GM21381 (cell line): ENCODE measurements at regions not wholly inside any gene's neighbourhood (a gene's known extent, or its start where the extent isn't known, plus 50 kb on each side); places are given as distances from the start of the nearest gene placed in this dataset.

Experiments
- ATAC-seq: cut with Tn5 transposase; IDR thresholded peaks from one replicate; pipeline ENCODE4 v1.9.1; 2021; ENCODE audit warnings: mild to moderate bottlenecking, moderate library complexity; ENCODE audit not compliant: unreplicated experiment

DNA sequence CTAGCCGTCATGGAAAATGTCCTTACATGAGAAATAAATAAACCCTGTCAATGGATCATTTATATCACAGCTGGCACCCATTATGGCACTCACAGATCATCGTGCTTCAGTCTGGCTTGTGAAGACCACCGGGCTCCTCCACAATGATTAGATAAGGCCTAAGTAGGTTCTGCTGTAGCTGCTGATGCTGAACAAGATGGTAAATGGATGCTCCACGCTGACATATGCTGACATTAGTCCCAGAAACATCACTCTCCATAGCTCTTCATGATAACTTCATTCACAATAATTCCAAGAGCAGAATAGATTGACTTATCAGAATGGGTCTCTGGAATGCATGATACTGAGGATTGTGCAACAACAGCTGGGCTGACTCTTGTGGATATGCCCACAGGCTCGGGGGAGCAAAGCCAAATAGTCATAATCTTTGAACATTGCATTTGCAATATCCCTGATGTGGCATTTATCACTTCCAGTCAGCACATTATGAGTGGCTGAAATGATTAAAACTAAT lies 63.8 kb upstream of the RXFP2 start:
- ATAC-seq, result no peak

GRCh38 chr13:31681133-31681532 lies 58.2 kb upstream of the RXFP2 start:
- no peak for ATAC-seq

GRCh38 chr13:31684466-31684865 lies 54.9 kb upstream of the RXFP2 start:
- no peak for ATAC-seq

DNA sequence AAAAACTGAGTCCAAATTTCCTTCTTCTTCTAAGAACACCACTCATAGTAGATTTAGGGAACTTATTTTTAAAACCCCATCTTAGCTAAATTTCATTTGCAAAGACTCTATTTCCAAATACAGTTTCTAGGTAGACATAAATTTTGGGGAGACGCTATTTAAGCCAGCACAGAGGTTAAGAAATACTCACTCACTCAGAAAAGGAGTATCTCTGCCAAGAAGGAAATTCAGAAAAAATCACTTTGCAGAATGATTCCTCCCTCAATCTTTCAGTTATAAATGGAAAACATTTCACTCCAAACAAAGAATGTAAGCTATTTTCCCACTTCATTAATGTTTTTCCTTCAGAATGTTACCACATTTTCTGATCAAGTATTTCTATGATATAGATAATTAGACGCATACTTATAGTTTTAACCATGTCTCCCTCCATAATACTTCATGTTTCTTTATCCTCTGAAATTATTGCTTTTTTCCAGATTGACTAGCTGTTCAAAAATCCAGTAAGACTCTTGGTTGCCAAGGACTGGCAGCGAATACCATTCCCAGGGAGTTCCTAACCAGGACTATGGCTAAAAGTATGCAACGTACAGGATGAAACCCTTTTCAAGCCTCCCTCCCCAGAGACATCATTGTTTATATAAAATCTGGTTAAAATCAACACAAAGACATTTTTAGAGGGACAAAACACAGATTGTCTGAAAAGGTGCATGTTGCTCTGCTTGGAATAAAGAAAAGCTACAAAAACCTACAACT lies 52.5 kb upstream of the RXFP2 start:
- no peak for ATAC-seq
